IMR-90 (cell line): ENCODE measurements at regions not wholly inside any gene's neighbourhood (a gene's known extent, or its start where the extent isn't known, plus 50 kb on each side); places are given as distances from the start of the nearest gene placed in this dataset.
"Not testable (repeated sequence)": the region's sequence is repeated elsewhere in the genome, so short reads cannot be mapped to it uniquely, and the experiment has no call there.

Source experiments
- ATAC-seq: fragments of 200-7000 bp; cut with Tn5 transposase; 2 replicates; pipeline ENCODE4 v1.9.1; 2020; ENCODE audit warnings: low read depth, mild to moderate bottlenecking, moderate library complexity
- BruUV-seq: library from RNA; stranded (reverse); fragments of 400-500 nt; replicated peaks from 2 replicates; lab custom pipeline; 2021; lab: Mats Ljungman, UMichigan
- CTCF ChIA-PET: fragments of 300-600 bp; formaldehyde crosslinking; extraction: SDS; loops from one replicate; lab custom pipeline; 2021; ENCODE audit warnings: antibody characterized with exemption; lab: Yijun Ruan, JAX
- POLR2A ChIA-PET: fragments of 300-600 bp; sonication (Branson Sonifier 250); formaldehyde crosslinking; loops from one replicate; lab custom pipeline; 2022; ENCODE audit warnings: antibody characterized with exemption; ENCODE audit not compliant: unreplicated experiment; lab: Charles Lee
- DNase-seq: peaks from one replicate; pipeline ENCODE4 v3.0.0; 2013
- H2AFZ ChIP-seq: replicated peaks from 2 replicates; pipeline ENCODE3; 2013; ENCODE audit warnings: low read length, mild to moderate bottlenecking; ENCODE audit not compliant: poor library complexity
- H2AK5ac ChIP-seq: 2 replicates; pipeline ENCODE4 v1.6.1; 2013; ENCODE audit warnings: low read depth, low read length, inconsistent platforms
- H2AK9ac ChIP-seq: replicated peaks from 2 replicates; pipeline ENCODE3; 2013; ENCODE audit warnings: mild to moderate bottlenecking, low read depth, low read length, moderate library complexity; ENCODE audit not compliant: poor library complexity
- H2BK120ac ChIP-seq: 2 replicates; pipeline ENCODE4 v1.6.1; 2013; ENCODE audit warnings: low read depth, low read length, inconsistent platforms
- H2BK15ac ChIP-seq: 3 replicates; pipeline ENCODE4 v1.6.1; 2013; ENCODE audit warnings: low read depth, low read length, inconsistent platforms
- H2BK20ac ChIP-seq: 2 replicates; pipeline ENCODE4 v1.6.1; 2013; ENCODE audit warnings: low read depth, mild to moderate bottlenecking, inconsistent platforms, low read length, moderate library complexity
- H2BK5ac ChIP-seq: 2 replicates; pipeline ENCODE4 v1.6.1; 2013; ENCODE audit warnings: mild to moderate bottlenecking, low read depth, low read length, inconsistent platforms; ENCODE audit not compliant: poor library complexity, severe bottlenecking
- H3K14ac ChIP-seq: replicated peaks from 2 replicates; pipeline ENCODE4 v1.6.1; 2013; ENCODE audit warnings: low read depth, low read length, inconsistent platforms
- H3K18ac ChIP-seq: 2 replicates; pipeline ENCODE4 v1.6.1; 2013; ENCODE audit warnings: low read depth, low read length, control low read depth
- H3K23ac ChIP-seq: 2 replicates; pipeline ENCODE4 v1.6.1; 2013; ENCODE audit warnings: low read depth, low read length, inconsistent platforms
- H3K27ac ChIP-seq: 2 replicates; pipeline ENCODE4 v1.5.1; 2013; ENCODE audit warnings: mild to moderate bottlenecking, control low read depth, low read length; ENCODE audit not compliant: insufficient read depth
- H3K27me3 ChIP-seq: 2 replicates; pipeline ENCODE4 v1.6.1; 2013; ENCODE audit warnings: low read length; ENCODE audit not compliant: control insufficient read depth, insufficient read depth
- H3K36me3 ChIP-seq: 2 replicates; pipeline ENCODE4 v1.6.1; 2013; ENCODE audit warnings: low read length, mixed read lengths; ENCODE audit not compliant: control insufficient read depth, insufficient read depth
- H3K4ac ChIP-seq: 2 replicates; pipeline ENCODE4 v1.6.1; 2013; ENCODE audit warnings: low read depth, low read length, inconsistent platforms
- H3K4me1 ChIP-seq: 2 replicates; pipeline ENCODE4 v1.6.1; 2013; ENCODE audit warnings: low read length, mixed read lengths; ENCODE audit not compliant: control insufficient read depth, insufficient read depth
- H3K4me2 ChIP-seq: 2 replicates; pipeline ENCODE4 v1.6.1; 2013; ENCODE audit warnings: low read depth, mild to moderate bottlenecking, control low read depth, low read length, moderate library complexity
- H3K4me3 ChIP-seq: 2 replicates; pipeline ENCODE4 v1.5.1; 2013; ENCODE audit warnings: low read depth, mild to moderate bottlenecking, control low read depth, low read length, moderate library complexity; ENCODE audit not compliant: insufficient read depth
- H3K56ac ChIP-seq: 2 replicates; pipeline ENCODE4 v1.6.1; 2013; ENCODE audit warnings: low read length, inconsistent platforms; ENCODE audit not compliant: insufficient read depth; ENCODE audit errors: extremely low read depth
- H3K79me1 ChIP-seq, 2 experiments: 2 replicates each; pipeline ENCODE4 v1.6.1; 2013; ENCODE audit warnings: low read length in 2 of 2, inconsistent platforms in 1 of 2, low read depth in 1 of 2
- H3K9ac ChIP-seq: 2 replicates; pipeline ENCODE4 v1.6.1; 2013; ENCODE audit warnings: low read depth, low read length, control low read depth
- H3K9me1 ChIP-seq: 2 replicates; pipeline ENCODE4 v1.6.1; 2013; ENCODE audit warnings: low read length, inconsistent platforms; ENCODE audit not compliant: insufficient read depth
- H3K9me3 ChIP-seq: 2 replicates; pipeline ENCODE4 v1.6.1; 2013; ENCODE audit warnings: low read length; ENCODE audit not compliant: control insufficient read depth, insufficient read depth
- H4K20me1 ChIP-seq: 2 replicates; pipeline ENCODE4 v1.6.1; 2013; ENCODE audit warnings: low read length, inconsistent platforms; ENCODE audit not compliant: insufficient read depth
- H4K5ac ChIP-seq: 2 replicates; pipeline ENCODE4 v1.6.1; 2013; ENCODE audit warnings: mild to moderate bottlenecking, low read depth, low read length, control low read depth
- H4K8ac ChIP-seq, 2 experiments: 2 replicates each; pipeline ENCODE4 v1.6.1; 2013; ENCODE audit warnings: low read depth in 2 of 2, low read length in 2 of 2, control low read depth in 1 of 2, inconsistent platforms in 1 of 2
- H4K91ac ChIP-seq: 2 replicates; pipeline ENCODE4 v1.6.1; 2013; ENCODE audit warnings: low read depth, low read length, inconsistent platforms; ENCODE audit not compliant: insufficient read depth
- CHD1 ChIP-seq: IDR thresholded peaks from 2 replicates; pipeline ENCODE4 v1.6.1; 2012; ENCODE audit warnings: low read depth, low read length, improper control_type of control experiment
- FOS ChIP-seq: fragments of 150-350 bp; IDR thresholded peaks from 2 replicates; pipeline ENCODE4 v1.6.1; 2016; ENCODE audit warnings: low read depth, low read length
- MAFK ChIP-seq: IDR thresholded peaks from 2 replicates; pipeline ENCODE4 v1.6.1; 2012; ENCODE audit warnings: low read depth, low read length, improper control_type of control experiment
- WGBS, 2 experiments: methylation state at CpG; one replicate each; pipeline versions ENCODE4 v1.1.5 to v1.1.7; 2013; ENCODE audit warnings: missing lambda C conversion rate in 2 of 2; ENCODE audit not compliant: insufficient read length in 1 of 2; ENCODE audit errors: extremely low coverage in 2 of 2; 5-methylcytosine and 5-hydroxymethylcytosine counted together
- dilution Hi-C: fragments of 300-500 bp; cut with HindIII; formaldehyde crosslinking; loops from one replicate; pipeline ENCODE4 v1.14.3; 2018; ENCODE audit warnings: low sequenced_read_pairs; ENCODE audit not compliant: unreplicated experiment
- in situ Hi-C: fragments of 300-500 bp; cut with MboI; formaldehyde crosslinking; loops from 3 replicates; pipeline ENCODE4 v1.14.3; 2019; ENCODE audit warnings: low sequenced_read_pairs, inconsistent platforms, mixed read lengths
- intact Hi-C: fragments of 100-400 bp; cut with micrococcal nuclease; formaldehyde crosslinking; loops from 2 replicates; pipeline ENCODE4 v1.10.0; 2022

DNA sequence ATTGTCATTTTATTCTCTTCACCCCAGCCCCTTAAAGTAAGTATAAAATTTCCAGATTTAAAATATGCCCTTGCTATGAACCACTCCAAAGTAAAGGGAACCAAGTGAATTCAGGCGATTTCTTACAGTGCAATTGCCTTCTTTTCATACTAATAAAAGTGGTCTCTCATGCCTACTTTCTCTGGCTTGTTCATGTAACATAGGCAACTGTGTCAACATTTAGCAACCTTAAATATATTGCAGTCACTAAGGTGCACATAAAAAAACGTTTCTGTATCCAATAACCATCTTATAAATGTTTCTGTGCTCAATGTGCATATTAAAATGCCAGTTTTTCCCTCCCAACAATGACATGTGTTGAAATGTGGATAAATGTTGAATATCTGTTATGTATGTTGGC lies 271.6 kb upstream of the DCN start:
- CTCF ChIA-PET: no interaction called here

DNA sequence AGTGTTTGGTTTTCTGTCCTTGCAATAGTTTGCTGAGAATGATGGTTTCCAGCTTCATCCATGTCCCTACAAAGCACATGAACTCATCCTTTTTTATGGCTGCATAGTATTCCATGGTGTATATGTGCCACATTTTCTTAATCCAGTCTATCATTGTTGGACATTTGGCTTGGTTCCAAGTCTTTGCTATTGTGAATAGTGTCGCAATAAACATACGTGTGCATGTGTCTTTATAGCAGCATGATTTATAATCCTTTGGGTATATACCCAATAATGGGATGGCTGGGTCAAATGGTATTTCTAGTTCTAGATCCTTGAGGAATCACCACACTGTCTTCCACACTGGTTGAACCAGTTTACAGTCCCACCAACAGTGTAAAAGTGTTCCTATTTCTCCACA lies 269.8 kb upstream of the DCN start:
- H3K36me3 ChIP-seq, H3K9me3 ChIP-seq, BruUV-seq, H4K5ac ChIP-seq, H3K18ac ChIP-seq, H2AK9ac ChIP-seq, H3K9me1 ChIP-seq, H4K8ac ChIP-seq, in situ Hi-C loops, H3K27ac ChIP-seq, CTCF ChIA-PET, H2AFZ ChIP-seq, H3K4me1 ChIP-seq, H4K91ac ChIP-seq, H2BK15ac ChIP-seq, H3K27me3 ChIP-seq, H2BK5ac ChIP-seq, intact Hi-C loops, DNase-seq, dilution Hi-C loops, H3K79me1 ChIP-seq, ATAC-seq, H2AK5ac ChIP-seq, H2BK120ac ChIP-seq, H3K4me2 ChIP-seq, H3K14ac ChIP-seq, H3K4me3 ChIP-seq, H3K23ac ChIP-seq, H3K9ac ChIP-seq, H3K4ac ChIP-seq, H4K20me1 ChIP-seq, H2BK20ac ChIP-seq, H3K56ac ChIP-seq, POLR2A ChIA-PET: not testable (repeated sequence)
- no CpG with 5 or more reads among the region's 2 CpGs for WGBS, 2 experiments

More for the DNA sequence above, 271.6 kb upstream of the DCN start:
- ATAC-seq (no peak), DNase-seq (no peak)
- H2AK9ac ChIP-seq: no peak overlapping the region
- H3K27ac ChIP-seq: no peak overlapping the region
- in situ Hi-C loops (no loop called here), intact Hi-C loops (no loop called here), dilution Hi-C loops (no loop called here)
- H2BK120ac ChIP-seq: no peak overlapping the region
- H4K8ac ChIP-seq: no peak overlapping the region
- peaks cover 4% of the 10 kb centered on the region; the same call in 1 of the 2 replicates for H3K27me3 ChIP-seq
- no peak overlapping the region for H3K4ac ChIP-seq
- no peak overlapping the region for H4K91ac ChIP-seq
- H3K4me1 ChIP-seq: no peaks in the 10 kb centered on the region
- H2AK5ac ChIP-seq: no peak overlapping the region
- TF ChIP-seq CHD1 (no peak), FOS (no peak), MAFK (no peak)
- no peak overlapping the region for H4K5ac ChIP-seq
- H2BK15ac ChIP-seq: no peak overlapping the region
- no peak overlapping the region for H3K56ac ChIP-seq
- no peak overlapping the region for H3K9ac ChIP-seq
- H3K4me2 ChIP-seq: no peak overlapping the region
- no peaks in the 10 kb centered on the region for H3K9me3 ChIP-seq
- H3K9me1 ChIP-seq: no peaks in the 10 kb centered on the region
- H3K14ac ChIP-seq: no peak overlapping the region
- no peak overlapping the region for H2BK5ac ChIP-seq
- no peak overlapping the region for H3K23ac ChIP-seq
- H2BK20ac ChIP-seq: no peak overlapping the region
- H3K79me1 ChIP-seq: no peaks in the 10 kb centered on the region
- H3K18ac ChIP-seq: no peak overlapping the region
- H3K36me3 ChIP-seq: no peaks in the 10 kb centered on the region
- BruUV-seq: no TSS peak
- POLR2A ChIA-PET: no interaction called here
- WGBS, 2 experiments: 50% methylated on average over 1 of the region's 2 CpGs; no CpG with 5 or more reads in 1 of the 2 experiments
- H4K20me1 ChIP-seq: no peaks in the 10 kb centered on the region
- H3K4me3 ChIP-seq: no peak overlapping the region
- no peak overlapping the region for H2AFZ ChIP-seq
